Right forelimb (tissue), 1 donor: ENCODE measurements at regions not wholly inside any gene's neighbourhood (a gene's known extent, or its start where the extent isn't known, plus 50 kb on each side); places are given as distances from the start of the nearest gene placed in this dataset.
"Not testable (repeated sequence)": the region's sequence is repeated elsewhere in the genome, so short reads cannot be mapped to it uniquely, and the experiment has no call there.

ENCODE experiments used
- DNase-seq: peaks from one replicate; pipeline ENCODE4 v3.0.0-alpha.2; 2018

GRCh38 chr6:88499436-88499835 lies 333.3 kb upstream of the CNR1 start:
- DNase-seq, result no peak

- not testable (repeated sequence) for DNase-seq
Measured at GRCh38 chr6:88497403-88497802, 331.3 kb upstream of the CNR1 start.

GRCh38 chr6:88494401-88495140 lies 328.4 kb upstream of the CNR1 start:
- no peak for DNase-seq

GRCh38 chr6:88493717-88494116 lies 327.6 kb upstream of the CNR1 start:
- no peak for DNase-seq

- DNase-seq, result no peak
Measured at GRCh38 chr6:88492824-88493223, 326.7 kb upstream of the CNR1 start.

- no peak for DNase-seq
Measured at GRCh38 chr6:88492241-88492640, 326.1 kb upstream of the CNR1 start.

GRCh38 chr6:88491266-88491880 lies 325.2 kb upstream of the CNR1 start:
- no peak for DNase-seq

GRCh38 chr6:88490908-88491264 lies 324.7 kb upstream of the CNR1 start:
- DNase-seq, result no peak

- no peak for DNase-seq
Measured at GRCh38 chr6:88490195-88490907, 324.2 kb upstream of the CNR1 start.

- DNase-seq, result no peak
Measured at GRCh38 chr6:88483424-88483823, 317.3 kb upstream of the CNR1 start.

- DNase-seq, result no peak
Measured at GRCh38 chr6:88482465-88482864, 316.3 kb upstream of the CNR1 start.

GRCh38 chr6:88481519-88481918 lies 315.4 kb upstream of the CNR1 start:
- no peak for DNase-seq

- no peak for DNase-seq
Measured at GRCh38 chr6:88480816-88481215, 314.7 kb upstream of the CNR1 start.

GRCh38 chr6:88477413-88477812 lies 311.3 kb upstream of the CNR1 start:
- DNase-seq, result no peak

- no peak for DNase-seq
Measured at GRCh38 chr6:88476388-88476787, 310.2 kb upstream of the CNR1 start.

GRCh38 chr6:88474720-88475119 lies 308.6 kb upstream of the CNR1 start:
- DNase-seq, result no peak

GRCh38 chr6:88473589-88473988 lies 307.4 kb upstream of the CNR1 start:
- no peak for DNase-seq

GRCh38 chr6:88472851-88473525 lies 306.8 kb upstream of the CNR1 start:
- no peak for DNase-seq

GRCh38 chr6:88459643-88460042 lies 293.5 kb upstream of the CNR1 start:
- DNase-seq, result no peak

- DNase-seq, result no peak
Measured at GRCh38 chr6:88459189-88459588, 293.0 kb upstream of the CNR1 start.

- DNase-seq, result no peak
Measured at GRCh38 chr6:88458662-88459061, 292.5 kb upstream of the CNR1 start.

- no peak for DNase-seq
Measured at GRCh38 chr6:88456221-88456859, 290.2 kb upstream of the CNR1 start.

- no peak for DNase-seq
Measured at GRCh38 chr6:88455317-88455716, 289.2 kb upstream of the CNR1 start.
